Stimulated activated CD8-positive, alpha-beta memory T cell treated with anti-CD3 and anti-CD28 coated beads, Interleukin-7, amount 100 ng/mL, for 4 hours (primary cell): ENCODE measurements at regions not wholly inside any gene's neighbourhood (a gene's known extent, or its start where the extent isn't known, plus 50 kb on each side); places are given as distances from the start of the nearest gene placed in this dataset.
"Not testable (repeated sequence)": the region's sequence is repeated elsewhere in the genome, so short reads cannot be mapped to it uniquely, and the experiment has no call there.

ENCODE experiments used
- DNase-seq, 2 donors: peaks; one replicate each; pipeline ENCODE4 v3.0.0-alpha.2; 2020; ENCODE audit warnings: low read depth in 2 of 2

DNA sequence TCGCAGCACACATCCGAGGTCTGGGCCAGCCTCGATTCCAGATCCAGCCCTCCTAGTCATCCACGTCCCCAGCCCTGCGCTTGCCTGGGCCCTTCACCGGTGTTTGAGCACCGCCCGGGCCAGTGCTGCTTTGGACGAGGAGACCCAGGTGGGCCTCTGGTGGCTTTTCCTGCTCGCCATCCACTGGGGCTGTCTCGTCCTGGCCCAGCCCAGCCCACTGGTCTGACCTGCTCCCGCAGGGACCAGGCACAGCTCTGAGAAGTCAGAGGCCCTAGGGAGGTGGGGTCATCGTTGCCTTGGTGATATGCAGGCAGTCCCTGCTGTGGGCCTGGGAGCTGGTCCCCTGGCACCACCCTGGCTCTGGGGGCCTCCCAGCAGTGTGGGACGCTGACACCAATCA is 200.8 kb downstream of the USP22 start:
- DNase-seq = not testable (repeated sequence)

DNA sequence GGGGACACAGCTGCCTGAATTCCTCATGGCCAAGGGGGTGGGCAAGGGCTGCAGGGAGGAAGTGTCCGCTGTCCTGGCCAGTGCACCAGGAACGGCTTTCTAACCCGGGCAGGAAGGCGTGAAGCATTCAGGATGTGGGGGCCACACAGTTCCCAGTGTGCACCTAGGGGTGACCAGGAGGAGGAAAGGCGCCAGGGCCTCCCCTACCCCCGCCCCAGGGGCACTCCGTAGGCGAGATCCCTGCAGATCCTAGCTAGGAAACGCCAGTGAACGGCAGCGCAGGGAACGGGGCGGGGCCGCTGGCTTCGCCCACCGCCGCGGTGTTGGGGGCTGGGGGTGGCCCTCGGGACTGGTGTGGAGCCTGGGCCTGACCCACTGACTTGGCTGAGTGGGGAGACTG is 199.6 kb downstream of the USP22 start:
- DNase-seq = not testable (repeated sequence)

DNA sequence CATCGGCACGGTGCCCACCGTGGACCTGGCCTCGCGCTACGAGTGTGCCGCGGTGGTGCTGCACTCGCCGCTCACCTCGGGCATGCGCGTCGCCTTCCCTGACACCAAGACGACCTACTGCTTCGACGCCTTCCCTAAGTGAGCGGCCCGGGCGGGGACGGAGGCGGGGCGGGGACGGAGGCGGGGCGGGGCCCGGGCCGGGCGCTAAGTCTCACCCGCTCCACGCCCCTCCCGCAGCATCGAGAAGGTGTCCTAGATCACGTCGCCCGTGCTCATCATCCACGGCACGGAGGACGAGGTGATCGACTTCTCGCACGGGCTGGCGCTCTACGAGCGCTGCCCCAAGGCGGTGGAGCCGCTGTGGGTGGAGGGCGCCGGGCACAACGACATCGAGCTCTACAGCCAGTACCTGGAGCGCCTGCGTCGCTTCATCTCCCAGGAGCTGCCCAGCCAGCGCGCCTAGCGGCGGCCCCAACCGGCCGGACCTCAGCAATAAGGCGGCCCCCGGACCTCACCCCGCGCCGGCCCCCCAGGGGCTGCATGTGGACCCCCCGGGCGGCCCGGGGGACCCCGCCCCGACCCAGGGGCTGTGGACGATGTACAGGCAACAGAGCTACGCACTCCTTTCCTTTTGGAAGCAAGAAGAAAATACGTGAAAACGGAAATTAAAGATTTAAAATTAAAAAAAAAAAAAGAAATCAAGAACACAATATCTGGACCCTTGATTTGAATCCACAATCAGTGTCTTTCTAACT is 198.8 kb downstream of the USP22 start:
- peak in 1 of 2 donors; percentile 45 for DNase-seq

DNA sequence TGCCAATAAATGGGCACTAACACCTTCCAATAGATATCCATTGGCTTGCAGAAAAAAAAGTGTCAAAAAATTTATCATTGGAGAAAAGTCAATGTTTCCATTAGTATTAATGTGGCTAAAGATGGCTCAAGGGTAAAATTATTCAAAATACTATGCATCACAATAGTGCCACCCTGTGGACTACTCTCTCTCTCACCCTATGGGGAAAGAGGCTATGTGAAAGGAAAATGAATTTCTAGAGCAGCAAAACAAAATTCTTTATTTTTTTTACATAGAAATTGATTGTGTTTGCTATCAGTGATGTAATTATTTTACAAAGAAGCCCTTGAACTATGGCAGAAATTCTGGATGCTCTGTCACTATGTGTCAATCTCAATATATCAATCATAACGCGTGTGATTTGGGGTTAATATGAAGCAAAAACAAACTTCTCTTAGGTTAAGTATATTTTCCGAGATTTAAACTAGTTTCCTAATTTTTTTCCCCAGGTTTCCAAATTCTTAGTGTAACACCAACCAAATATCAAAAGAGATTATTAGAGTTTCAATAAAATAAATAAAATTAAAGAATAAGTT is 193.9 kb downstream of the USP22 start:
- not testable (repeated sequence) for DNase-seq

DNA sequence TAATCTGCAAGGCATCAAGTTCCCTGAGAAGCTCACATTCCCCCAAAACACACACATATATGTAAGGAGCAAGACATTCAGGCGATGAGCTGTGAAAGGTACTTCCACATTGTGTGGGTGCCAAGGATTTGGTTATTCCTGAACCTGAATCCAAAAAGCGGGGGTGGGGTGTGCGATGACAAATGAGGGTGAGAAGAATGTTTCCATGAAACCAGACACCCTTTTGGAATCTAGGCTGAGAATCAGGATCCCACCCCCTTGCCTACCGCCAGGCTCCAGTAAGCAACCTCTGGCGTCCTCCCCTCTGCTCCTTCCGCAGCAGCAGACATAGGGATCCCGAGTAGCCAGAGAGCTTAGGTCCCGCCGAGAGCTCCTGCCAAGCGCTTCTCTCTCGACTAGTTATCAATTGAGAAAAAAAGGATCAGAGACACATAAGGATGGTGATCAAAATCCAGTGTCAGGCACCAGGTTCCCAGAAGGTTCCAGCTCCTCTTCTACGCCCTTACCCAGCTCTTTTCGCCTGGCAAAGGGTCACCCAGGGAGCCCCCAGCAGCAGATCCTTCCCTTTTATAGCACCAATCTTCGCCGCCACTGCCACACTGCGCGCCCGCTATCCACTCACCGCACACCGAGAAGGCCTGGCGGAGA is 191.1 kb downstream of the USP22 start:
- DNase-seq = not testable (repeated sequence)

DNA sequence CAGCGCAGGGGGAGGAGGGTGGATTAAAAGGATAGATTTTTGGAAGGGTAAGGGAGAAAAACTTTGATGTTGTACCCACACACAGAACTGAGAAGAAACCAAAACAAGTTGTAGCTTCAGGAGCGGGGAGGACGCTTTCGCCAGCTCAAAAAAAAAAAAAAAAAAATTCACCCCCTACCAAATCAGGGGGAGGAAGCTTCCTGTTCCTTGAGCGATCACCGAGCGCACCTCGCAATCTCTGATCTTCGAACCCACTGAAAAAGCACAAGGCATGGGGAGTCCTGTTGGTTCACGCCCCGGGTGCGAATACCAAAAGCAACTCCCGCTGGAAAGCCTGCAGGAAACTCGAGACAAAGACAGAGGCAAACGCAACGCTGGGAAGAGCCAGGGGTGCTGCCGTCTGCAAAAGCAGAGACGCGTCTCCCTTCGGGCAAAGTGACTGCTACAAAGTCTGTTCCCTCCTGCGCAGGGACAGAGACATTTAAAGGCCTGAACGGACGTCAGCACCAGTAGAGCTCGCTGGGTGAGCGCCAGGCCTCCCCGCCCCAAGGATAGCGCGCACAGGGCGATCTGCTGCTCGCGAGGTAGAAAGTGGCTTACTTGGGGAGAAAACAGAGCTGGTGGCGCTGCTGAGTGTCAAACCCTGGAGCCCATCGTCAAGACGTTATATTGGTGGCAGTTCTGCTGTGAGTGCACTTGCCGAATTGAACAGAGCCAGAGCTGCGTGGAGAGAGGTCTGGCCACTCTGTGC is 190.4 kb downstream of the USP22 start:
- DNase-seq = no peak

DNA sequence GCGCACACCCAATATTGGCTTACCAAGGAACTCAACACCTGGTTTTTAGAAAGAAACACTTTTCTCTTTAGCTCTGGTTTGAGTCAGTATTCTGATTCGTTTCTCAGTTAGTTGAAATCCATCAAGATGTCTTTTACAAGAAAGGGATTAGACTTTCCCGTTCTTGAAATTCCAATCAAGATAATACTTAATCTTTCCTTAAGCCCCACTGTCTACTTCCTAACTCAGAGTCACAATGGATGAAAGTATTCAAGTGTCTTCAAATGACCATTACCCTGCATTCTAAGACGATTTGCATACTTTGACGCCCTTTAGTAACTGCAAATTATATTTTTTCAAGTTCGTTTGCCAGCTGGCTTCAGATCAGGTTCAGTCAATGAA is 189.8 kb downstream of the USP22 start:
- no peak for DNase-seq

DNA sequence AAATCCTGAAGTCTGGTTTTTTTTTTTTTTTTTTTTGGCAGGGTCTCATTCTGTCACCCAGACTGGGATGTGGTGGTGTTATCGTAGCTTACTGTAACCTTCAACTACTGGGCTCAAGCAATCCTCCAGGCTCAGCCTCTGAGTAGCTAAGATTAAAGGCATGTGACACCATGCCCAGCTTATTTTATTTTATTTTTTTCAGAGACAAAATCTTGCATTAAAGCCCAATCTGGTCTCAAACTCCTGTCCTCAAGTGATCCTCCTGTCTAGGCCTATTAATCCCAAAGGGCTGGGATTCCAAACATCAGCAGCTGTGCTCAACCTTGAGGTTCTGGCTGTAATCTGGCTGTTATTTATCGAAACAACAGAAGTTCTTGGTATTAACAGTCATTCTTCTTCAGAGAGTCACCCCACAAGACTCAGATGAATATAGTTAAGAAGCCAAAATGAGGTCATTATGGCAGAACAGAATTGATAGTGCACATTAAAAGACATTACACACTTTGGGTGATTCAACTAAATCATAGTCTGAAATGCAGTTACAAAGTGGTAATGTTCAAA is 186.8 kb downstream of the USP22 start:
- not testable (repeated sequence) for DNase-seq

DNA sequence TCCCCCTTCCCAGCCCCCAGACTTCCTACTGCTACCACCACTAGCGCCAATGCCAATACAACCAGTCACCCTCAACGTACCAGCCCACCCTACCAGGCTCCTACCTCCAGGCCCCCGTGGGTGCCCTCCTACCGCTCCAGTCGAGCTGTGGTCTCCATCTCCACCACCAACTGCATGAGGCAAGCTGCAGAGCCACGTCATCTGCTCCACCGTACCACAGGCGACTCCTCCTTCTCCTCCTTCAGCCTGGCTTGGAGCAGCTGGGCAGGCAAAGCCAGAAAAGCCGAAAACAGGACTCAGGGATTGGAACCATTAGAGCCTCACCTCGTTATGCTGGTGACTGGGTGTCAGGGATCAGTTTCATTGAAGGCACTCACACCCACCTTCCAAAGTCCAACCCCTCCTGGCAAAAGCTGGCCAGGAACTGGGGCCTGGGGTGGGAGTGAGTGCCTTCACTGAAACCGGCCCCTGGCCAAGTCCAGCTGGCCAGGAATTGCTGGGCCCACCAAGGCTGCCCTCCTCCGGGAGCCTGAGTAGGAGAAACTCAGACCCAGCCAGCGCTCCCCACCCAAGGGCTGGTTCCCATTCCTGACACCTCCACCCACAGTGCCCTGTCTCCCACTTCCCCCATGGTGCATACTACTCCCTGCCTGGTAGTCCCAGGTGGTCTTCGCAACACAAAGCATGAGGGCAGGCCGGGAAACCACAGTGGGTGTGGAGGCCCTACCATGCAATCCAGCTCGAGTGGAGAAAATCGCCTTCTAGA is 176.2 kb downstream of the USP22 start:
- not testable (repeated sequence) for DNase-seq

DNA sequence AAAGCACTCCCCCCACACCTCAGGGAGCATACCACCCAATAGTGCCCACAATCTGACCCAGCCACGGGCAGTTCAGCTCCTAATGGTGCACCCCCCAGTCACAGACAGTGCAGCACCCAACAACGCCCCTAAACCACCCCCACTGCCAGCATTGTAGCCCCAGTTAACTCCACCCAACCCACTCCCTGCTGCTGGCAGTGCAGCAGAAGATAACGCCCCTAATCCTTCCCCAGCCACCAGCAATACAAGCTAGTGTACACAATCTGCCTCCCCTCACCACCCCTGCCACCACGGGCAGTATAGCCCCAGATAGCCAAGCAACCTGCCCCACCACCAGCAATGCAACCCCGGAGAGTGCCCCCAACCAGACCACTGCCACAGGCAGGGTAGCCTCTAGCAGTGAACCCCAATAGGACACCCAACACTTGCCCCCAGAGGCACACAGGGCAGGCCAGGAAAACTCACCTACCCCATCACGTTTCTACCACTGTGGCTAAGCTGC is 175.3 kb downstream of the USP22 start:
- DNase-seq = not testable (repeated sequence)

DNA sequence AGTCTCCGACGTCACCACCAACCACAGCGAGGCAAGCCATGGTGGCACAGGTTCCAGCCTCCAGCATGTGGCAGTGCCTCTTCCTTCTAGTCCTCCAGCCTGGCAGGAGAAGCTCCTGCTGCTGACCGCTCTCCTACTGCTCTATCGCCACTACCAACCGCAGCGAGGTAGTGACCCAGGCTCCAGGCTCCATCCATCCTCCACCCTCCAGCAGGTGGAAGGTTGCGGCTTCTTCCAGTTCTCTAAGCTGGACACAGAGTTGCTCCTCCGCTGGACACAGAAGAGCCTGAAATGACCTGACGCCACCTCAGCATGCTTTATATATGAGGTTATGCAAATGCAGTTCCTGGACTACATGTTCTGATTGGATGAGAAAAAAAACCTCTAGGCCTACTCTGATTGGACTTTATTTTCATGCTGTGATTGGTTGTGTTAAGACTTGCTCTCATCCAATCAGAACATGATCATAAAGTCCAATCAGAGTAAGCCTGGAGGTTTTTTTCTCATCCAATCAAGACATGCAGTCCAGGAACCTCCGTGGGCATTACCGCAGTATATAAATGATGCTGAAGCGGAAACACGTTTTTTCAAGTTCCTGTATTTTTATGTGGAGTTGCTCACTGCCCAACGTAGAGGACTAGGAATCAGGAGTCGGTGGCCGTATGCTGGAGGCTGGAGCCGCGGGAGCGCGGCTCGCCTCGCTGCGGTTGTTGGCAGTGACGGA is 174.7 kb downstream of the USP22 start:
- not testable (repeated sequence) for DNase-seq

DNA sequence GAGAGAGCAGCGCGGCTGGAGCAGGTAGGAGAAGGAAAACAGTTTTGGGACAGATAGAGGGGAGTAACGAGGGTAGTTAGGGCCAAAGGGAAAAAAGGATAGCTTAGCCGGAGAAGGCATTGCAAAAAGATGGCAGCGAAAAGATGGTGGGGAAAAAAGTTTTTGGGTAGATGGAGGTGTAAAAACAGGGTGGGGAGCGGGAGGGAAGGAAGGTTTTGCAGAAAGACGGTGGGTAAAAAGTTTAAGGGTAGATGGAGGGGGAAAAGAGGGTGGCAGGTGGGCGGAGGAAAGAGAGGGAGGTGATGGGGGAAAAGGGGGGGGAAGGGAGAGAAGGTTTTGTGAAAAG is 174.2 kb downstream of the USP22 start:
- not testable (repeated sequence) for DNase-seq

DNA sequence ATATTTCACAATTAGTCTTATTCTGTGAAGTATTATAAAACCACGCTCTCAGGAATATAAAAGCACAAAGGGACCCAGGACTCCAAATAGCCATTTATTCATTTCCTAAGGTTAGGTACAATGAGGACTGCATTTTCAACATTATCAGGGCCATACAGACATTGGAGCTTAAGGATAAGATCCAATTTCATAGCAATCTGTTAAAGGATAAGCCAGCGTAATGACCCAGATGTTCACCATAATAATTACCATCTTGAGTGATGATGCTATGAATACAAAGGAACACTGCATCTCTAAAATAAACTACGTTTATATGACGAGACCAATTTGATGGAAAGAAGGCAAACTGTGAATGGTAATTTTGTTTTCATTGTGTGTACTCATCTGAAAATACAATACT is 169.6 kb downstream of the USP22 start:
- DNase-seq = not testable (repeated sequence)

DNA sequence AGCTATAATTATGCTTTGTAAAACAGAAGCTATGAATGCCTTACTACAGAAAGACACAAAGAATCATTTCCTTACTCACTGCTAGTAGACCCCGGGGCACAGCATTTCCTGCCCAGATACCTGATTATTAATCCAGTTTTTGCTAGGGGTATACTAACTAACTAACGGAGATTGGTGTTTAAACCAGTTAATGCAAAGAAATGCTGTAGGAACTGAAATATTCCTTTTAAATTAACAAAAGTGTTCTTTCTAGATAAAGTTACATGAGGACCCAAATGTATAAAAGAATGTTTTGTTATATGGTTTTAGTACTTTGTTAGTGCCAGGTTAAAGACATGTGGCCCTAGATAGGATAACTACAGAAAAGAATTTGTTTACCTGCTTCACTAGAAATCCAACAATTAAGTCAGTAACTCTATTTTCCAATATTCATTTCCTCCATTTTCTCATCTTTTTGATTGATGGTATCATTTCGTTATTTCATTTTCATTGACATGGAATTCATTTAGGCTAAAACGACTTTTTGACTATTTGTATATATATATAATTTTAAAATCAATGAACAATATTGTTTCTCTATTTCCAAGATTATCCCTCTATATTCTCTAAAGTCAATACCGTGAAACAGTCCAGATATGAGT is 169.0 kb downstream of the USP22 start:
- DNase-seq = not testable (repeated sequence)

DNA sequence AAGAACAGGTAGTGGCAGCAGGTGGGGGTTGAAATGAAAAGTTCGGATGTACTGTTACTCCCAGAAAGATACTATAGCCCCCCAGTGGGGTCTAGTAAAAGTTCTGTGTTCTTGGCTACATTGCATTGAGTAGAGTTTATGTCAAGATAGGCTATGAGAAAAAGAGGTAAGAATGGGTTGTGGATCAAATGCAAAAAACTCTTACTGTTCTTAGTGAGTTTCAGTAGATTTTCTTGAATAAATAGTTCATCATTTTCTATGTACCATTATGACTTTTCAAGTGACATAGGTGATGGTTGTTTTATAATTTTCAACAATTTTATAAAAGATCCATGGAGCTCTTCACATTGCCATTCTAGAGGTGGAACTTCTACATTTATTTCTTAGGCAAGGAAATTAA is 165.4 kb downstream of the USP22 start:
- DNase-seq = not testable (repeated sequence)

DNA sequence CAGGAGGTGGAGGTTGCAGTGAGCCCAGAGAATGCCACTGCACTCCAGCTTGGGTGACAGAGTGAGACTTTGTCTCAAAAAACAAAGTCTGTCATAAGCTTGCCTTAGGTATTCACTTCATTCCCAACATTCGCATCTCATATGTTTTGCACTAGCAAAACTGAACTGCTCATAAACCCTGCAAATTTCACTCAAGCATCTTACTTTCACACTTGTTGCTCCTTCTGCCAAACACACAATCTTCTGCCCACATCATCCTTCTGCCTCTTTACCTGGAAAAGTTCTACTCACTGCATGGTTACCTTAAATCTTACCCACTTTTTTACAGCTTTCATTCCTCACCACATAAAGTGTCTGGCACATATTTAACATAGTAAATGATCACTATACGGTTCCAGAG is 152.5 kb downstream of the USP22 start:
- no peak for DNase-seq

DNA sequence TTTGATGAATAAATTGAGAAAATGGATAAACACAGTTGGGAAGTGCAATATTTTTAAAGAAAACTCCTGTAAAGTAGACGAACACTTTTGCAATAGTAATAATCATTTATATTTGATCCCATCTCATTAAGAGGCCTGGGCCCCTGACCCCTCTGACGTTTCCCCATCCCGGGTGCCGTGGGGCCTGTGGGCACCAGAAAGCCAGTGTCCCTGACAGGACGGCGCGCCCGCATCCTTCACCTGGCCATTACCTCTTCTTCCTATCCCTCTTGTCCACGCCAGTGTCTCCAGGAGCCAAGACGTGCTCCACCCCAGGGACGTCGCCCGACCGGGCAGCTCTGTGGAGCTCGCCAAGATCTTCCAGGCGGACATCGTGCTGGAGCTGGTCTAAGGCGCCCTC is 147.4 kb downstream of the USP22 start:
- DNase-seq = not testable (repeated sequence)

DNA sequence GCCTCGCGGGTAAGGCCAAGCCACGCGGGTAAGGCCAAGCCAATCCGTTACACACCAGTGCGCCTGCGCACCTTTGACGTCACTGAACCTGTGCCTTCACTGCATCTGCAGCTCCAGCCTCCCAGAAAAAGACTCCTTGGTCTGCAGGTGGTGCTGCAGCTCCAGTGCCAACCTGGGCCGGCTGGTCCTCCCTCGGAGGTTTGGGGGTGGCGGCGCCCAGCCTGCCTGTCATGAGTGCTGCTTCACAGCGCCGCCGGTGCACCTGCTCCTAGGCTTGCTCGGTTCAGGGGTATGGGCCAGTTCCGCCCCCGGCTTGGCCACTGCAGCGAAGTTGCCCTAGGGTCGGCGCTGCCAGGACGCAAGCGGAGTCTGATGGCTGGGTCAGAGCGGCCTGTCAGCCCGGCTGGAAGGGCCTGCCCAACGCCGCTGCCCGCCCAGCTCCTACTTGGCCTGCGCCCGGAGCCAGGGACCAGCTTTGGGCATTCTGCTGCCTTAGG is 146.6 kb downstream of the USP22 start:
- DNase-seq = peak in 1 of 2 donors; percentile 22

DNA sequence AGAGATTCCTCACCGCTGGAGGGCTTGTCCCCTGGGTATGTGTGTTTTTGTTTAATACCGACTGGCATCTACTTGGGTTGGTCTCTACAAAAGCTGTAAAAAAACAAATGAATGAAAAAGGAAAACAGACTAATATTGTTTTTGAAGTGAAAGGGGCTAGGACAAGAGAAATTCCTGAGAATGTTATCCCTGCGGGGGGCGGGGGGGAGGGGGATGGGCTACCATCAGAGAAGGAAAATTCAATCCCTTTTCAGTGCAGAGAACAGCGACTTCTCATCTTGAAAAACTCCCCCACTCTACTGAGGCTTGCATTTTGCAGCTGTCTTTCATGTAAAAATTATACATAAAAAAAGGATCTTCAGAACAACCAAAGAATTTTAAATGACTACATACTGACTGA is 144.1 kb downstream of the USP22 start:
- not testable (repeated sequence) for DNase-seq

DNA sequence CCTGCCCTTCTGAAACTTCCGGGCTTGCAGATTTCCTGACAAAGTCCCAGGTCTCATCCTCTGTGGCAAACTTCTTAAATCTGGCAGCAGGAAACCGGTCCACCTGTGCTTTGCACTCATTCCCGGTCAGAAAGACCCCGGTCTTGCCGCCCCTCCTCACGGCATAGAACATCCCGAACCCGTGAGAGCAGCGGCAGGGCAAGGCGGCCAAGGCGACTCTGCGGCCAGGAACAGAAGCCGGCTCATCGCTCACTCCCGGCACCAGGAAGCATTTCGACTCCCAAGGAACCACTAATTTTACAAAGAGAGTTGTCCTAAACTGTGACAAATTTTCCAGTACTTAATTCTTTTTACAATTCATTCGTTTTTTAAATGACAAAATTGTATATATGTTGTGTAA is 140.3 kb downstream of the USP22 start:
- DNase-seq = not testable (repeated sequence)
